ENCODE measurements at regions not wholly inside any gene's neighbourhood (a gene's known extent, or its start where the extent isn't known, plus 50 kb on each side); places are given as distances from the start of the nearest gene placed in this dataset.

- no peaks in the 10 kb centered on the region for H3K4me1 ChIP-seq (ENCODE audit: control insufficient read depth in 1 of 2, insufficient read depth in 1 of 2, low read depth in 1 of 2, low read length in 1 of 2)
- no peaks in the 10 kb centered on the region for H3K36me3 ChIP-seq
- H3K4me3 ChIP-seq (ENCODE audit: low read depth in 1 of 2, low read length in 1 of 2), result no peak overlapping the region
- H3K27me3 ChIP-seq, result peaks cover 13% of the 10 kb centered on the region
- no peak for TF ChIP-seq CTCF (IDR thresholded peaks at IDR 0.05)
- no peaks in the 10 kb centered on the region for H3K9me3 ChIP-seq
- no peak overlapping the region for H3K27ac ChIP-seq
Observed at GRCh38 chr2:217604527-217605194, 398.1 kb downstream of the TNS1 start.

- no peak overlapping the region for H3K4me3 ChIP-seq (ENCODE audit: low read depth in 1 of 2, low read length in 1 of 2)
- H3K4me1 ChIP-seq (ENCODE audit: control insufficient read depth in 1 of 2, insufficient read depth in 1 of 2, low read depth in 1 of 2, low read length in 1 of 2), result no peaks in the 10 kb centered on the region
- no peaks in the 10 kb centered on the region for H3K36me3 ChIP-seq
- H3K27me3 ChIP-seq, result peaks cover 13% of the 10 kb centered on the region
- TF ChIP-seq CTCF (IDR thresholded peaks at IDR 0.05), result no peak
- no peaks in the 10 kb centered on the region for H3K9me3 ChIP-seq
- no peak overlapping the region for H3K27ac ChIP-seq
Observed at GRCh38 chr2:217601601-217602000, 401.2 kb downstream of the TNS1 start.

GRCh38 chr2:217599906-217600305 is 402.9 kb downstream of the TNS1 start:
- Histone ChIP-seq H3K4me3 (ENCODE audit: low read depth in 1 of 2, low read length in 1 of 2) (no peak overlapping the region), H3K4me1 (ENCODE audit: control insufficient read depth in 1 of 2, insufficient read depth in 1 of 2, low read depth in 1 of 2, low read length in 1 of 2) (no peaks in the 10 kb centered on the region), H3K27me3 (peaks cover 13% of the 10 kb centered on the region), H3K36me3 (no peaks in the 10 kb centered on the region), H3K9me3 (no peaks in the 10 kb centered on the region), H3K27ac (no peak overlapping the region)
- no peak for TF ChIP-seq CTCF (IDR thresholded peaks at IDR 0.05)

GRCh38 chr2:217597681-217598080 is 405.1 kb downstream of the TNS1 start:
- Histone ChIP-seq H3K4me3 (ENCODE audit: low read depth in 1 of 2, low read length in 1 of 2) (no peak overlapping the region), H3K27ac (no peak overlapping the region), H3K4me1 (ENCODE audit: control insufficient read depth in 1 of 2, insufficient read depth in 1 of 2, low read depth in 1 of 2, low read length in 1 of 2) (no peaks in the 10 kb centered on the region), H3K9me3 (no peaks in the 10 kb centered on the region), H3K27me3 (peaks cover 9% of the 10 kb centered on the region), H3K36me3 (no peaks in the 10 kb centered on the region)
- no peak for TF ChIP-seq CTCF (IDR thresholded peaks at IDR 0.05)

GRCh38 chr2:217597145-217597544 is 405.6 kb downstream of the TNS1 start:
- Histone ChIP-seq H3K27me3 (peaks cover 6% of the 10 kb centered on the region), H3K27ac (no peak overlapping the region), H3K4me3 (ENCODE audit: low read depth in 1 of 2, low read length in 1 of 2) (no peak overlapping the region), H3K9me3 (no peaks in the 10 kb centered on the region), H3K36me3 (no peaks in the 10 kb centered on the region), H3K4me1 (ENCODE audit: control insufficient read depth in 1 of 2, insufficient read depth in 1 of 2, low read depth in 1 of 2, low read length in 1 of 2) (no peaks in the 10 kb centered on the region)
- no peak for TF ChIP-seq CTCF (IDR thresholded peaks at IDR 0.05)

Data from neutrophil (primary cell).